WERI-Rb-1 (cell line): ENCODE measurements at regions not wholly inside any gene's neighbourhood (a gene's known extent, or its start where the extent isn't known, plus 50 kb on each side); places are given as distances from the start of the nearest gene placed in this dataset.

Source experiments
- DNase-seq: peaks from one replicate; pipeline ENCODE4 v3.0.0-alpha.2; 2020
- H3K27ac ChIP-seq: fragments of 250-450 bp; sonication (Bioruptor Pico); 2 replicates; pipeline ENCODE4 v1.5.1; 2020; ENCODE audit warnings: mild to moderate bottlenecking, moderate library complexity
- H3K27me3 ChIP-seq: fragments of 250-450 bp; sonication (Bioruptor Pico); 2 replicates; pipeline ENCODE4 v1.5.1; 2021; ENCODE audit warnings: mild to moderate bottlenecking, low read depth, moderate library complexity; ENCODE audit not compliant: insufficient read depth, severe bottlenecking
- H3K36me3 ChIP-seq: fragments of 250-450 bp; sonication (Bioruptor Pico); 2 replicates; pipeline ENCODE4 v1.5.1; 2020; ENCODE audit warnings: mild to moderate bottlenecking, moderate library complexity
- H3K4me3 ChIP-seq: 2 replicates; pipeline ENCODE4 v1.5.1; 2011; ENCODE audit warnings: low read depth, mild to moderate bottlenecking, control low read depth, low read length
- H3K9me3 ChIP-seq: fragments of 250-450 bp; sonication (Bioruptor Pico); 2 replicates; pipeline ENCODE4 v1.5.1; 2021; ENCODE audit warnings: mild to moderate bottlenecking, moderate library complexity; ENCODE audit not compliant: severe bottlenecking
- TF ChIP-seq, protein P1 (sequence below): IDR thresholded peaks from 2 replicates; pipeline ENCODE4 v1.5.1; 2011; ENCODE audit warnings: low read depth, mild to moderate bottlenecking, control low read depth, inconsistent platforms, low read length

- H3K36me3 ChIP-seq = no peaks in the 10 kb centered on the region
- no peak for DNase-seq
- H3K9me3 ChIP-seq = no peaks in the 10 kb centered on the region
- TF ChIP-seq, protein P1, sequence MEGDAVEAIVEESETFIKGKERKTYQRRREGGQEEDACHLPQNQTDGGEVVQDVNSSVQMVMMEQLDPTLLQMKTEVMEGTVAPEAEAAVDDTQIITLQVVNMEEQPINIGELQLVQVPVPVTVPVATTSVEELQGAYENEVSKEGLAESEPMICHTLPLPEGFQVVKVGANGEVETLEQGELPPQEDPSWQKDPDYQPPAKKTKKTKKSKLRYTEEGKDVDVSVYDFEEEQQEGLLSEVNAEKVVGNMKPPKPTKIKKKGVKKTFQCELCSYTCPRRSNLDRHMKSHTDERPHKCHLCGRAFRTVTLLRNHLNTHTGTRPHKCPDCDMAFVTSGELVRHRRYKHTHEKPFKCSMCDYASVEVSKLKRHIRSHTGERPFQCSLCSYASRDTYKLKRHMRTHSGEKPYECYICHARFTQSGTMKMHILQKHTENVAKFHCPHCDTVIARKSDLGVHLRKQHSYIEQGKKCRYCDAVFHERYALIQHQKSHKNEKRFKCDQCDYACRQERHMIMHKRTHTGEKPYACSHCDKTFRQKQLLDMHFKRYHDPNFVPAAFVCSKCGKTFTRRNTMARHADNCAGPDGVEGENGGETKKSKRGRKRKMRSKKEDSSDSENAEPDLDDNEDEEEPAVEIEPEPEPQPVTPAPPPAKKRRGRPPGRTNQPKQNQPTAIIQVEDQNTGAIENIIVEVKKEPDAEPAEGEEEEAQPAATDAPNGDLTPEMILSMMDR = no peak
- no peak overlapping the region for H3K4me3 ChIP-seq
- H3K27me3 ChIP-seq = no peaks in the 10 kb centered on the region
- no peak overlapping the region for H3K27ac ChIP-seq
Measured at GRCh38 chr3:28125342-28125741, 116.1 kb upstream of the CMC1 start.

DNA sequence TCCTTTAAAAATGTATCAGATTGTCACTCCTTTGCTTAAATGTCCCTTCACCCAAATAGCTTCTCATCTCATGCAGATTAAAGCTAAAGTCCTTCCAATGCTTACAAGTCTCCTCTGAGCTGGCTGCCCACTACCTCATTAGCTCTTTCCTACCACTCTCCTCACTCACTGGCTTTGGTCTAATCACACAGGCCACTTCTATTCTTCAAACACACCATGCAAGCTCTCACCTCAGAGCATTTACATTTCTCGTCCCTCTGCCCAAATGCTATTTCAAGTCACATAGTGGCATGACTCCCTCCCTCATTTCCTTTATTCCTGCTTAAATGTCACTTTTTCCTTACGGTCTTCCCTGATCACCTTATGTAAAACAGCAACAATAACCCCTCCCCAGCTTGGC, 110.6 kb upstream of the CMC1 start:
- Histone ChIP-seq H3K27ac (no peak overlapping the region), H3K27me3 (no peaks in the 10 kb centered on the region), H3K4me3 (no peak overlapping the region), H3K36me3 (no peaks in the 10 kb centered on the region), H3K9me3 (no peaks in the 10 kb centered on the region)
- TF ChIP-seq, protein P1 = no peak
- no peak for DNase-seq

DNA sequence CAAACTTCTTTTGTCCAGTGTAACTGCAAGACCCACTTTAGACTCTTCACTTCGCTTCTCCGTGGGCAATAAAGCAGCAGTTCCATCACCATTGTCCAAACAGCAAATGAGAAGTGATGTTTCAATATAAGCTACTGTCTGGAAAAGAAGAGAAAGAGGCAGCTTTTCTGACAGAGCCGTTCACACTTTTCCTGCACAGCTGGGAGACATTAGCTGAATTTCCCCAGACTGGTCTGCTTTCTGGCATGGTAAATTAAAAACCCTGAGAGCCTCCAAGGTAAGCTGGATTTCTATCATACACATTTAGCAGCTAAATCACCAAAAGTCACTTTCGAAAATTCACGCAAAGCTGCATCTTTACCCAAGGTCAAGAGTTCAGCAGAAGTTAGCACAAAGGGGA, 108.5 kb upstream of the CMC1 start:
- Histone ChIP-seq H3K4me3 (no peak overlapping the region), H3K9me3 (no peaks in the 10 kb centered on the region), H3K27me3 (no peaks in the 10 kb centered on the region), H3K36me3 (no peaks in the 10 kb centered on the region), H3K27ac (no peak overlapping the region)
- TF ChIP-seq, protein P1 = no peak
- DNase-seq = no peak

GRCh38 chr3:28134198-28134597, 107.2 kb upstream of the CMC1 start:
- DNase-seq = no peak
- no peaks in the 10 kb centered on the region for H3K9me3 ChIP-seq
- H3K4me3 ChIP-seq = no peak overlapping the region
- TF ChIP-seq, protein P1 = no peak
- H3K36me3 ChIP-seq = no peaks in the 10 kb centered on the region
- H3K27me3 ChIP-seq = no peaks in the 10 kb centered on the region
- no peak overlapping the region for H3K27ac ChIP-seq

DNA sequence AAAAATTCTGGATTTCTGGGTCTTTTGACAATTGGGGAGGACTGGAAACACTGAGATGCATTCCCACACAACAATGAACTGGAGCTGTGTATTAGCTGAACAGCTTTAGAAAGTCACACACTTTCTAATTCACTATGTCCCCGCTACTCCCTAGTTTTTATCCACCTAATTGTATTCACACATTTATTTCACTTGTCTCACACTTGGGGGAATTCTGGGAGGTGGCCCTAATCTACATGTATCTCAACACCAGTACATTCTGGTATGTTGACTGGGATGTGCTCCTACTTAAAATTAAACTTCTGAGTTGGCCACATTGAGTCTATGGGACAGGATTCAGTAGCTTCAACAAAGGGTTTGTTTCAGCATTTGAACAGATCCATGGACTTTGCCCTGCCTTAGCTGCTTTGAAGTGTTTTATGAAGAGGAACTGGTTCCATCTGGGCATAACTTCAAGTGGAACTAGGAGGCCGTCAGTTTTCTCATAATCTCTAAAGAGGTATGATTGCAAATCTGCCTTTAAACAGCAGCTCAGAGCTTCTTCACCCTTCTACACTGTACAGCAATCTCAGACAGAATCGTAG, 106.5 kb upstream of the CMC1 start:
- Histone ChIP-seq H3K27me3 (no peaks in the 10 kb centered on the region), H3K4me3 (no peak overlapping the region), H3K27ac (no peak overlapping the region), H3K9me3 (no peaks in the 10 kb centered on the region), H3K36me3 (no peaks in the 10 kb centered on the region)
- DNase-seq = no peak
- TF ChIP-seq, protein P1 = no peak

DNA sequence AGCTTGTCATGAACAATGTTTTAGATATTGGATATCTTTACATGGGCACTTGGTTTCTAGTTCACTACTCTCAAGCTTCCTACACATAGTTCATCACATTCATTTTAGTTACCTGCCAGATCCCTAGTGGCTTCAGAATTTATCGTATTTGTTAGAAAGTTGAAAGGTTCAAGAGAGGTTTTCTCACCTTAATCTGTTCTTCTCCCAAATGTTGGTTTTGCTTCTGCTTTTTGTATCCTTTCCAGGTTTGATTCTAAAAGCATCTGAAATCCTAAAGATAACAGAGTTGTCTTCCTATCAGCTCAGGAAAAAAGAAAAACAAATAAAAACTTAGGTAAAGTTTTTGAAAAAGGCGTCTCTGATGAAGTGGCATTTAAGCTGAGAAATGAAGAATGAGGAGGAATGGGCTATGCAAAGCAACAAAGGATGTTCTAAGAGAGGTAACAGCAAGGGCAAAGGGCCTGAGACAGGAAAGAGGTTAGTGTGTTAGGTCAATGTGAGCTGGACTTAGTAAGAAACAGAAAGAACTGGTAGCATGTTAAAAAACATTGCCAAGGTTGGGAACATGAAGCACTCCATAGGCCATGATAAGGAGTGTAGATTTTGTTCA, 104.7 kb upstream of the CMC1 start:
- Histone ChIP-seq H3K4me3 (no peak overlapping the region), H3K27ac (no peak overlapping the region), H3K36me3 (no peaks in the 10 kb centered on the region), H3K27me3 (no peaks in the 10 kb centered on the region), H3K9me3 (no peaks in the 10 kb centered on the region)
- no peak for DNase-seq
- TF ChIP-seq, protein P1 = no peak
